Tibial nerve (tissue), 4 donors: ENCODE measurements at regions not wholly inside any gene's neighbourhood (a gene's known extent, or its start where the extent isn't known, plus 50 kb on each side); places are given as distances from the start of the nearest gene placed in this dataset.

ENCODE experiments used
- DNase-seq, 2 donors: peaks; one replicate each; pipeline ENCODE4 v3.0.0-alpha.2; 2019; ENCODE audit warnings: low spot score in 2 of 2
- H3K27ac ChIP-seq, 4 donors: fragments of 200-600 bp; sonication (generic) in 3 of 4; one replicate each; pipeline ENCODE4 v1.5.1; 2017 to 2019; ENCODE audit warnings: mild to moderate bottlenecking in 1 of 4
- H3K27me3 ChIP-seq, 2 donors: fragments of 200-600 bp; sonication (generic) in 1 of 2; one replicate each; pipeline versions ENCODE4 v1.5.1 to v1.6.0; 2017 to 2019
- H3K36me3 ChIP-seq, 3 donors: fragments of 200-600 bp; sonication (generic); one replicate each; pipeline ENCODE4 v1.5.1; 2018 to 2019
- H3K4me1 ChIP-seq, 4 donors: fragments of 200-600 bp; sonication (generic) in 3 of 4; one replicate each; pipeline ENCODE4 v1.5.1; 2017 to 2019
- H3K4me3 ChIP-seq, 4 donors: fragments of 200-600 bp; sonication (generic) in 3 of 4; one replicate each; pipeline ENCODE4 v1.5.1; 2017 to 2019; ENCODE audit warnings: mild to moderate bottlenecking in 1 of 4, moderate library complexity in 1 of 4
- H3K9me3 ChIP-seq, 4 donors: fragments of 200-600 bp; sonication (generic) in 3 of 4; one replicate each; pipeline ENCODE4 v1.5.1; 2017 to 2019
- EP300 ChIP-seq, 2 donors: sonication (generic); formaldehyde crosslinking; IDR thresholded peaks; one replicate each; pipeline ENCODE4 v1.6.1; 2017; ENCODE audit warnings: antibody characterized with exemption in 2 of 2, mild to moderate bottlenecking in 1 of 2
- POLR2A ChIP-seq, 2 donors: fragments of 450-650 bp; IDR thresholded peaks; one replicate each; pipeline ENCODE4 v1.6.1; 2017; ENCODE audit warnings: antibody characterized with exemption in 2 of 2, mild to moderate bottlenecking in 2 of 2, moderate library complexity in 2 of 2
- WGBS, 2 donors: methylation state at CpG; one replicate each; pipeline ENCODE4 v1.1.5; 2018; 5-methylcytosine and 5-hydroxymethylcytosine counted together
- TF ChIP-seq, protein P1 (sequence below), 5 experiments: fragments of 200-600 bp in 3 of 5; fragments of 450-650 bp in 2 of 5; sonication (generic) in 3 of 5; IDR thresholded peaks; one replicate each; pipeline ENCODE4 v1.5.1; 2016 to 2019; ENCODE audit warnings: antibody characterized with exemption in 5 of 5, mild to moderate bottlenecking in 3 of 5, moderate library complexity in 2 of 5

DNA sequence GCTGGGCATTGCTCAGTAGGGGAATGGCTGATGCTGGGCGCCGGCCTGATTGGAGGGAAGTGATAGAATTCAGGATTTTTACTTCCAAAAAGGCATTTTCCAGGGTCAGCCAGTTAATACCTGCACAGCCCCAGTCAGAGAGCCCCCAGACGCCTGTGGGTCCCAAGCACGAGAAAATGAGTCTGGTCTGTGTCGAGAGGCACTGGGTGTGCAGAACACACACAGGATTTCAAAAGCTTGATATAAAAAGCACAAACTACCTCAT lies 164.6 kb upstream of the TNRC6C start:
- no peaks in the 10 kb centered on the region for H3K36me3 ChIP-seq
- WGBS, 2 donors, result 81 to 84% methylated on average over 5 of the region's 5 CpGs
- no peaks in the 10 kb centered on the region for H3K9me3 ChIP-seq
- TF ChIP-seq, protein P1, sequence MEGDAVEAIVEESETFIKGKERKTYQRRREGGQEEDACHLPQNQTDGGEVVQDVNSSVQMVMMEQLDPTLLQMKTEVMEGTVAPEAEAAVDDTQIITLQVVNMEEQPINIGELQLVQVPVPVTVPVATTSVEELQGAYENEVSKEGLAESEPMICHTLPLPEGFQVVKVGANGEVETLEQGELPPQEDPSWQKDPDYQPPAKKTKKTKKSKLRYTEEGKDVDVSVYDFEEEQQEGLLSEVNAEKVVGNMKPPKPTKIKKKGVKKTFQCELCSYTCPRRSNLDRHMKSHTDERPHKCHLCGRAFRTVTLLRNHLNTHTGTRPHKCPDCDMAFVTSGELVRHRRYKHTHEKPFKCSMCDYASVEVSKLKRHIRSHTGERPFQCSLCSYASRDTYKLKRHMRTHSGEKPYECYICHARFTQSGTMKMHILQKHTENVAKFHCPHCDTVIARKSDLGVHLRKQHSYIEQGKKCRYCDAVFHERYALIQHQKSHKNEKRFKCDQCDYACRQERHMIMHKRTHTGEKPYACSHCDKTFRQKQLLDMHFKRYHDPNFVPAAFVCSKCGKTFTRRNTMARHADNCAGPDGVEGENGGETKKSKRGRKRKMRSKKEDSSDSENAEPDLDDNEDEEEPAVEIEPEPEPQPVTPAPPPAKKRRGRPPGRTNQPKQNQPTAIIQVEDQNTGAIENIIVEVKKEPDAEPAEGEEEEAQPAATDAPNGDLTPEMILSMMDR (IDR thresholded peaks at IDR 0.05), result no peak
- no peak for TF ChIP-seq POLR2A (IDR thresholded peaks at IDR 0.05)
- TF ChIP-seq EP300 (IDR thresholded peaks at IDR 0.05), result no peak
- no peak for DNase-seq
- peaks cover 0 to 34% (median 0%) of the 10 kb centered on the region in 4 donors for H3K4me1 ChIP-seq
- H3K27me3 ChIP-seq, result no peaks in the 10 kb centered on the region
- no peak overlapping the region for H3K27ac ChIP-seq
- H3K4me3 ChIP-seq, result no peak overlapping the region

DNA sequence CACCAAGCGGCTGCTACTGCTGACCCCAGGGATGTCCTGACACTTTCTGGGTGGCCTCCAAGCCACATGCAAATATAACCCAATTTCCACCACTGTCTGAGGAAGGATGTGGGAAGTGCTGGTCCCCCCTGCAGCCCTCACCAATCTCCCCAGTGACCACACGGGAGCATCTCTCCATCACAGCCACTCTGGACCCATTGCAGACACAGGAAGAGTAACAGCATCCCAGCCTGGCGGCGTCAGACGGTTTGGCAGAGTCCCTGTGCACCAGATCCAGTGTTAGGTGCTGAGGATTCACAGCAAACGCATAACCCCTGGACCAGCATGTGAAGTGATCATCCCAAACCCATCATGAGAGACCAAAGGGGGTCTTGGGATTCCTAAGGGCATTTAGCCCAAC lies 163.7 kb upstream of the TNRC6C start:
- WGBS, 2 donors, result 72 to 73% methylated on average over 6 of the region's 6 CpGs
- Histone ChIP-seq H3K4me1 (peaks cover 0 to 34% (median 0%) of the 10 kb centered on the region in 4 donors), H3K36me3 (no peaks in the 10 kb centered on the region), H3K9me3 (no peaks in the 10 kb centered on the region), H3K27me3 (peaks cover 0 to 3% of the 10 kb centered on the region in 2 donors), H3K4me3 (no peak overlapping the region), H3K27ac (peak overlapping the region in 1 of 4 donors; percentile 62)
- TF ChIP-seq, protein P1 (IDR thresholded peaks at IDR 0.05), result no peak
- TF ChIP-seq POLR2A (IDR thresholded peaks at IDR 0.05), result no peak
- TF ChIP-seq EP300 (IDR thresholded peaks at IDR 0.05), result no peak
- DNase-seq, result no peak

DNA sequence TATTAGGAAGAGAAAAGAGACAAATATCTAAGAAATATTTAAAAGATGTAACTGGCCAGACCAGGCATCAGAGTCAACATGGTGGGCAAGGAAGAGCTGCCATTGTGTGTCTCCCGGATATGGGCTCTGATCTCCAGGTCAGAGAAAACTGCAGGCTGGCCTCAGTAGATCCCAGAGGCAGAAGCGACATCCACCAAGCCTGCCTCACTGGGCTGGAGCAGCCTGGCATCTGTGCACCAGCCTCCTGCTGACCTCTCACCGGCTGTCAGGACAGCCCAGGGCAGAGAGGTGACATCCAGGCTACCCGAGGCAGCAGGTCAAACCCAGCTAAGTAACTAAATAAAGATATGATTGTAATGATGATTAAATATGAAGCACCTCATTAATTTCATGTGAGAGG lies 162.8 kb upstream of the TNRC6C start:
- Histone ChIP-seq H3K4me3 (no peak overlapping the region), H3K36me3 (no peaks in the 10 kb centered on the region), H3K27ac (peak overlapping the region in 3 of 4 donors; percentile 2 to 82 (median 62)), H3K4me1 (peaks cover 0 to 34% (median 0%) of the 10 kb centered on the region in 4 donors), H3K27me3 (peaks cover 0 to 3% of the 10 kb centered on the region in 2 donors), H3K9me3 (no peaks in the 10 kb centered on the region)
- WGBS, 2 donors, result 66 to 73% methylated on average over 4 of the region's 4 CpGs
- TF ChIP-seq POLR2A (IDR thresholded peaks at IDR 0.05) (no peak), EP300 (IDR thresholded peaks at IDR 0.05) (no peak)
- TF ChIP-seq, protein P1 (IDR thresholded peaks at IDR 0.05), result no peak
- DNase-seq, result no peak

DNA sequence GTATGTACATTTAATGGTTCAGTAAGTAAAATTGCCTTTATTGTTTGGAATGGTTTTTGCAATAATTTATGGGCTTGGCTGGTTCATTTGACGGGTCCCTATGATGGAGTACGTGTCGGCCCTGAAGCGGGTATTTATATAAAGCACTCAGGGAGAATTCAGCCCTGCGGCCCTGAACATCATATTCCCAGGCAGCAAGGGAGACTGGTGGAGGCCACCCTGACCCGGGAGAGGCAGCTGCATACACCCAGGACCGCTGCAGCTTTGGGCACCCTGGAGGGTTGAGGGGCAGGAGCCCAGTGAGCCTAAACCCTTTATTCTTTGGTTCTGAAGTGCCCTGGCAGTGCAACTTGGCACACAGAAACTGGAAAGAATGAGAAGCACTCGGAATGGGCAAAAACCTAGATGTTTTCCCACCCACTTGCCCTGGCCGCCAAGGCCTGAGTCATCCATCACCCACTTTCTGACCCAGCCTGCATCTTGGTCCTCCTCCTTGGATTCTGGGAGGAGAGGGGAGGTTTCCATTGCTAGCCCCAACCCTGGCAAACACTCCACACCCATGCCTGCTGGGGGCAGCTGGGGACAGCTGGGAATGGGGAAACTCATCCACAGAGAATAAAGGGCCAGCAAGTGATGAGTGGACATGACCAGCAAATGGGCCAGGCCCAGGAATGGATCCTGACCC lies 162.2 kb upstream of the TNRC6C start:
- Histone ChIP-seq H3K4me3 (no peak overlapping the region), H3K4me1 (peaks cover 0 to 34% (median 0%) of the 10 kb centered on the region in 4 donors), H3K27me3 (peaks cover 0 to 3% of the 10 kb centered on the region in 2 donors), H3K27ac (peak overlapping the region in 3 of 4 donors; percentile 2 to 82 (median 62)), H3K9me3 (no peaks in the 10 kb centered on the region), H3K36me3 (no peaks in the 10 kb centered on the region)
- TF ChIP-seq, protein P1 (IDR thresholded peaks at IDR 0.05), result no peak
- TF ChIP-seq EP300 (IDR thresholded peaks at IDR 0.05), result peak in 1 of 2 donors; percentile 72
- 51 to 53% methylated on average over 7 to 9 of the region's 9 CpGs for WGBS, 2 donors
- DNase-seq, result no peak

DNA sequence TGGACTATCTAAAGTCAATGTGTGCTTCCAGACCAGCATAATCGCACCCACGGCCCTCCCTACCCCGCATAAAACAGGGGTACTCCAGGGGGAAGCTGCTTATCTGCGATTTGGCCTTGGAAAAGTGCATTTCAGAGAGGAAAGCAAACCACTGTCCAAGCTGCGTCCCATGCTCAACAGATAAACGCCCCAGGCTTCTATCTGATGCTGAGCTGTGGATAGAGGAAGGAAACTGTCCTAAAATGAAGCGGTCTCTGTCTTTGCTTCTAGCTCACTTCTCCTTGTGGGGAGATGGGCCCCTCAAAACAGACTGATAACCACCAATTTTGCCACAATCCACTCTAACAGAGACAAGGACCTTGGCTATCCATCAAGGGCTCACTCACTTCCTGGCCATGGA lies 160.5 kb upstream of the TNRC6C start:
- WGBS, 2 donors, result 86 to 91% methylated on average over 7 of the region's 7 CpGs
- Histone ChIP-seq H3K4me3 (no peak overlapping the region), H3K9me3 (no peaks in the 10 kb centered on the region), H3K27me3 (peaks cover 0 to 8% of the 10 kb centered on the region in 2 donors), H3K4me1 (peaks cover 0 to 37% (median 0%) of the 10 kb centered on the region in 4 donors), H3K36me3 (no peaks in the 10 kb centered on the region), H3K27ac (no peak overlapping the region)
- DNase-seq, result no peak
- TF ChIP-seq EP300 (IDR thresholded peaks at IDR 0.05) (no peak), POLR2A (IDR thresholded peaks at IDR 0.05) (no peak)
- TF ChIP-seq, protein P1 (IDR thresholded peaks at IDR 0.05), result no peak
